SU-DHL-6 (cell line): ENCODE measurements at regions not wholly inside any gene's neighbourhood (a gene's known extent, or its start where the extent isn't known, plus 50 kb on each side); places are given as distances from the start of the nearest gene placed in this dataset.

ENCODE experiments used
- H2AFZ ChIP-seq: fragments of 200-600 bp; sonication (generic); 2 replicates; pipeline ENCODE4 v1.6.1; 2014; ENCODE audit warnings: low read depth, mild to moderate bottlenecking, moderate library complexity, mixed read lengths, antibody characterized with exemption, low read length; ENCODE audit not compliant: severe bottlenecking
- H3F3A ChIP-seq: fragments of 200-600 bp; shearing (Covaris generic); 2 replicates; pipeline ENCODE4 v1.6.0; 2016; ENCODE audit warnings: antibody characterized with exemption, mild to moderate bottlenecking; ENCODE audit not compliant: insufficient read depth
- H3K27ac ChIP-seq: fragments of 200-600 bp; sonication (generic); 2 replicates; pipeline ENCODE4 v1.5.1; 2016; ENCODE audit warnings: low read depth, mild to moderate bottlenecking, low read length, moderate library complexity, mixed read lengths
- H3K27me3 ChIP-seq: fragments of 200-600 bp; sonication (generic), shearing (Covaris generic); 2 replicates; pipeline ENCODE4 v1.6.0; 2014; ENCODE audit warnings: mild to moderate bottlenecking, low read length
- H3K36me3 ChIP-seq: fragments of 200-600 bp; sonication (generic); 2 replicates; pipeline ENCODE4 v1.6.1; 2014; ENCODE audit warnings: mild to moderate bottlenecking, low read length, mixed read lengths
- H3K4me2 ChIP-seq: fragments of 300-600, 200-600 bp; shearing (Covaris generic), sonication (generic); 2 replicates; pipeline ENCODE4 v1.6.0; 2014; ENCODE audit warnings: low read length, low read depth, mild to moderate bottlenecking; ENCODE audit not compliant: poor library complexity, severe bottlenecking
- H3K4me3 ChIP-seq: fragments of 200-600 bp; sonication (generic); 2 replicates; pipeline ENCODE4 v1.5.1; 2014; ENCODE audit warnings: antibody characterized with exemption, low read length, mild to moderate bottlenecking, mixed read lengths; ENCODE audit not compliant: insufficient read depth, poor library complexity, severe bottlenecking
- H3K79me2 ChIP-seq: fragments of 200-600 bp; sonication (generic); 2 replicates; pipeline ENCODE4 v1.6.1; 2014; ENCODE audit warnings: mild to moderate bottlenecking, low read length, moderate library complexity; ENCODE audit not compliant: insufficient read depth
- H3K9ac ChIP-seq: fragments of 200-600 bp; sonication (generic); 2 replicates; pipeline ENCODE4 v1.7.0; 2014; ENCODE audit warnings: mild to moderate bottlenecking, low read length
- H3K9me2 ChIP-seq: fragments of 200-600 bp; sonication (generic); replicated peaks from 2 replicates; pipeline ENCODE4 v1.6.1; 2014; ENCODE audit warnings: low read length; ENCODE audit not compliant: insufficient read depth
- H3K9me3 ChIP-seq: fragments of 200-600 bp; sonication (generic); 2 replicates; pipeline ENCODE4 v1.6.1; 2014; ENCODE audit warnings: low read length, mixed read lengths; ENCODE audit not compliant: insufficient read depth
- H4K20me1 ChIP-seq: fragments of 200-600 bp; sonication (generic); 2 replicates; pipeline ENCODE4 v1.6.1; 2014; ENCODE audit warnings: low read depth, mild to moderate bottlenecking, antibody characterized with exemption, low read length, moderate library complexity, mixed read lengths
- CTCF ChIP-seq: fragments of 200-600 bp; sonication (generic); IDR thresholded peaks from one replicate; pipeline ENCODE4 v1.5.1; 2017; ENCODE audit warnings: antibody characterized with exemption, mild to moderate bottlenecking, low read length, moderate library complexity; ENCODE audit not compliant: insufficient read depth, poor library complexity, severe bottlenecking
- EZH2phosphoT487 ChIP-seq: fragments of 200-600 bp; sonication (generic), shearing (Covaris generic); conservative IDR thresholded peaks from 2 replicates; pipeline ENCODE4 v1.6.1; 2018; ENCODE audit warnings: mild to moderate bottlenecking, antibody characterized with exemption, low read length, moderate library complexity, mixed read lengths

- Histone ChIP-seq H3K9me3 (no peaks in the 10 kb centered on the region), H3K4me2 (no peak overlapping the region), H3K9ac (no peak overlapping the region), H3K36me3 (no peaks in the 10 kb centered on the region), H2AFZ (no peak overlapping the region), H3K79me2 (no peaks in the 10 kb centered on the region), H4K20me1 (no peaks in the 10 kb centered on the region), H3K27ac (no peak overlapping the region), H3K9me2 (no peaks in the 10 kb centered on the region), H3F3A (no peaks in the 10 kb centered on the region), H3K27me3 (no peaks in the 10 kb centered on the region), H3K4me3 (no peak overlapping the region)
- TF ChIP-seq EZH2phosphoT487 (no peak), CTCF (no peak)
Measured at GRCh38 chr3:103203441-103203840, 768.6 kb downstream of the ZPLD1 start.

GRCh38 chr3:103210583-103210982, 775.8 kb downstream of the ZPLD1 start:
- H3K27me3 ChIP-seq: no peaks in the 10 kb centered on the region
- no peak overlapping the region for H3K9ac ChIP-seq
- no peak overlapping the region for H2AFZ ChIP-seq
- TF ChIP-seq EZH2phosphoT487: no peak
- no peak for TF ChIP-seq CTCF
- no peaks in the 10 kb centered on the region for H4K20me1 ChIP-seq
- H3F3A ChIP-seq: no peaks in the 10 kb centered on the region
- H3K9me3 ChIP-seq: no peaks in the 10 kb centered on the region
- H3K4me2 ChIP-seq: no peak overlapping the region
- H3K4me3 ChIP-seq: no peak overlapping the region
- no peaks in the 10 kb centered on the region for H3K9me2 ChIP-seq
- H3K27ac ChIP-seq: no peak overlapping the region
- H3K79me2 ChIP-seq: no peaks in the 10 kb centered on the region
- H3K36me3 ChIP-seq: no peaks in the 10 kb centered on the region

- TF ChIP-seq CTCF (no peak), EZH2phosphoT487 (no peak)
- H2AFZ ChIP-seq: no peak overlapping the region
- no peaks in the 10 kb centered on the region for H3K27me3 ChIP-seq
- no peaks in the 10 kb centered on the region for H3K36me3 ChIP-seq
- no peaks in the 10 kb centered on the region for H3K9me3 ChIP-seq
- H3F3A ChIP-seq: no peaks in the 10 kb centered on the region
- no peaks in the 10 kb centered on the region for H3K79me2 ChIP-seq
- H4K20me1 ChIP-seq: no peaks in the 10 kb centered on the region
- no peaks in the 10 kb centered on the region for H3K9me2 ChIP-seq
- no peak overlapping the region for H3K4me2 ChIP-seq
- no peak overlapping the region for H3K27ac ChIP-seq
- no peak overlapping the region for H3K4me3 ChIP-seq
- no peak overlapping the region for H3K9ac ChIP-seq
Measured at GRCh38 chr3:103218146-103218545, 783.3 kb downstream of the ZPLD1 start.

- Histone ChIP-seq H3K27ac (no peak overlapping the region), H2AFZ (no peak overlapping the region)
Measured at GRCh38 chr3:103218793-103219192, 784.0 kb downstream of the ZPLD1 start.

More at GRCh38 chr3:103218793-103219192, 784.0 kb downstream of the ZPLD1 start:
- Histone ChIP-seq H3K36me3 (no peaks in the 10 kb centered on the region), H3K4me2 (no peak overlapping the region), H3F3A (no peaks in the 10 kb centered on the region), H3K9me3 (no peaks in the 10 kb centered on the region), H3K9me2 (no peaks in the 10 kb centered on the region), H4K20me1 (no peaks in the 10 kb centered on the region), H3K27me3 (no peaks in the 10 kb centered on the region), H3K79me2 (no peaks in the 10 kb centered on the region), H3K4me3 (no peak overlapping the region), H3K9ac (no peak overlapping the region)
- TF ChIP-seq CTCF (no peak), EZH2phosphoT487 (no peak)
